ENCODE measurements at regions not wholly inside any gene's neighbourhood (a gene's known extent, or its start where the extent isn't known, plus 50 kb on each side); places are given as distances from the start of the nearest gene placed in this dataset.

- intact Hi-C loops (cut with DNase I) = no loop called here
- H3K27ac ChIP-seq = no peak overlapping the region
These were observed 765.4 kb upstream of the MAP3K7 start for GRCh38 chr6:91352321-91352720.

GRCh38 chr6:91350146-91350908 lies 763.5 kb upstream of the MAP3K7 start:
- Histone ChIP-seq H3K4me3 (no peak overlapping the region), H3K4me1 (no peaks in the 10 kb centered on the region), H3K27ac (no peak overlapping the region), H3K36me3 (no peaks in the 10 kb centered on the region), H3K27me3 (no peaks in the 10 kb centered on the region), H3K9me3 (no peaks in the 10 kb centered on the region)
- DNase-seq (ENCODE audit: extremely low spot score in 2 of 2) = no peak
- intact Hi-C loops (cut with DNase I) = no loop called here
- TF ChIP-seq CTCF (IDR thresholded peaks at IDR 0.05) = no peak
- no peak for TF ChIP-seq POLR2A (IDR thresholded peaks at IDR 0.05)
- no peak for TF ChIP-seq POLR2AphosphoS5 (IDR thresholded peaks at IDR 0.05; ENCODE audit: insufficient read depth in 1 of 2, low read depth in 1 of 2)

More at GRCh38 chr6:91352321-91352720, 765.4 kb upstream of the MAP3K7 start:
- Histone ChIP-seq H3K4me1 (no peaks in the 10 kb centered on the region), H3K9me3 (no peaks in the 10 kb centered on the region), H3K27me3 (no peaks in the 10 kb centered on the region), H3K4me3 (no peak overlapping the region), H3K36me3 (no peaks in the 10 kb centered on the region)
- TF ChIP-seq CTCF (IDR thresholded peaks at IDR 0.05) = no peak
- TF ChIP-seq POLR2A (IDR thresholded peaks at IDR 0.05) = no peak
- no peak for TF ChIP-seq POLR2AphosphoS5 (IDR thresholded peaks at IDR 0.05; ENCODE audit: insufficient read depth in 1 of 2, low read depth in 1 of 2)
- no peak for DNase-seq (ENCODE audit: extremely low spot score in 2 of 2)

- H3K36me3 ChIP-seq = no peaks in the 10 kb centered on the region
- TF ChIP-seq POLR2A (IDR thresholded peaks at IDR 0.05) (no peak), CTCF (IDR thresholded peaks at IDR 0.05) (no peak), POLR2AphosphoS5 (IDR thresholded peaks at IDR 0.05; ENCODE audit: insufficient read depth in 1 of 2, low read depth in 1 of 2) (no peak)
- intact Hi-C loops (cut with DNase I) = no loop called here
- H3K9me3 ChIP-seq = no peaks in the 10 kb centered on the region
- H3K27me3 ChIP-seq = no peaks in the 10 kb centered on the region
- H3K4me3 ChIP-seq = no peak overlapping the region
- no peak overlapping the region for H3K27ac ChIP-seq
- no peak for DNase-seq (ENCODE audit: extremely low spot score in 2 of 2)
- no peaks in the 10 kb centered on the region for H3K4me1 ChIP-seq
These were observed 754.6 kb upstream of the MAP3K7 start for GRCh38 chr6:91341473-91341872.

- intact Hi-C loops (cut with DNase I) = no loop called here
- Histone ChIP-seq H3K36me3 (no peaks in the 10 kb centered on the region), H3K4me1 (no peaks in the 10 kb centered on the region), H3K27me3 (no peaks in the 10 kb centered on the region), H3K27ac (no peak overlapping the region), H3K4me3 (no peak overlapping the region), H3K9me3 (no peaks in the 10 kb centered on the region)
- TF ChIP-seq POLR2A (IDR thresholded peaks at IDR 0.05) = no peak
- no peak for TF ChIP-seq POLR2AphosphoS5 (IDR thresholded peaks at IDR 0.05; ENCODE audit: insufficient read depth in 1 of 2, low read depth in 1 of 2)
- no peak for TF ChIP-seq CTCF (IDR thresholded peaks at IDR 0.05)
- no peak for DNase-seq (ENCODE audit: extremely low spot score in 2 of 2)
These were observed 754.1 kb upstream of the MAP3K7 start for GRCh38 chr6:91340896-91341395.

- Histone ChIP-seq H3K36me3 (no peaks in the 10 kb centered on the region), H3K4me3 (no peak overlapping the region), H3K9me3 (no peaks in the 10 kb centered on the region), H3K27ac (no peak overlapping the region), H3K27me3 (no peaks in the 10 kb centered on the region), H3K4me1 (no peaks in the 10 kb centered on the region)
- intact Hi-C loops (cut with DNase I) = loop anchor here (10.0 kb wide), 1 partner anchor 127 kb away; no protein-coding TSS in a partner anchor
- no peak for DNase-seq (ENCODE audit: extremely low spot score in 2 of 2)
- no peak for TF ChIP-seq CTCF (IDR thresholded peaks at IDR 0.05)
- no peak for TF ChIP-seq POLR2AphosphoS5 (IDR thresholded peaks at IDR 0.05; ENCODE audit: insufficient read depth in 1 of 2, low read depth in 1 of 2)
- TF ChIP-seq POLR2A (IDR thresholded peaks at IDR 0.05) = no peak
These were observed 751.1 kb upstream of the MAP3K7 start for GRCh38 chr6:91337967-91338366.
